ENCODE measurements at regions not wholly inside any gene's neighbourhood (a gene's known extent, or its start where the extent isn't known, plus 50 kb on each side); places are given as distances from the start of the nearest gene placed in this dataset.

DNA sequence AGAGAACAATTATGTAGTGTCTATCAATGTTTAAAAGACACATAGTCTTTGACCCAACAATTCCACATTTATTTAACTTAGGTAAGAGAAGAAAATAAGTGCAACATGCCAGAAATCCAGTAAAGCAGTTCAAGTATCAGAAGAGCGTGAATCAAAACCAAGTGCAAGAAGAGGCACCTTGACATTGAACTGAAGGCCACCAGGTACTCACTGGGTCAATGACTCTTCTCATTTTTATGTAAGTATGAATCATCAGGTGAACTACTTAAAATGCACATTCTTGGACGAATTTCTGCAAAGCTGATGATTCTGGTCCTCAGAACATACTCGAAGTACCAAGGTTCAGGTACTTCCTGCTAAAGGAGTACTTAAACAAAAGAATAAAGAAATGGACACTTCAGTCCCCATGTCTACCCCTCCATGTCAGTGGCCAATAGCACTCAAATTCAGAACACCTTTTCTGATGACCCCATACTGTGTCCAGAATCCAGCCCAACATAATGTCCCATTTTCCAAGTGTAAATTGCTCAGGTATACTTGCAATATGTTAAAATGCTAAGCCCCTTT, 481.9 kb downstream of the GJA1 start:
- CTCF ChIA-PET (ENCODE audit: low intra/inter-chr PET ratio, low total read pairs), result no interaction called here
- H3K9ac ChIP-seq (ENCODE audit: insufficient read depth, low read depth, low read length), result no peak overlapping the region
- POLR2A ChIA-PET, result no interaction called here
- no peaks in the 10 kb centered on the region for H3K4me1 ChIP-seq (ENCODE audit: insufficient read depth, low read length)
- no peaks in the 10 kb centered on the region for H3K27me3 ChIP-seq (ENCODE audit: control insufficient read depth in 1 of 2, insufficient read depth in 2 of 2, low read length in 2 of 2)
- no peaks in the 10 kb centered on the region for H4K20me1 ChIP-seq (ENCODE audit: insufficient read depth, low read length)
- no peak for DNase-seq (ENCODE audit: low spot score)
- WGBS (ENCODE audit: low lambda C conversion rate), result 1% methylated on average over 3 of the region's 3 CpGs
- FAIRE-seq, result no peak
- intact Hi-C loops (cut with micrococcal nuclease; ENCODE audit: unreplicated experiment) (no loop called here), in situ Hi-C loops (cut with HindIII; ENCODE audit: extremely low pct_ligation_motif_present, low pct_unique_long_range_greater_than_20kb) (no loop called here)
- ATAC-seq, result no peak
- TF ChIP-seq, protein P1, sequence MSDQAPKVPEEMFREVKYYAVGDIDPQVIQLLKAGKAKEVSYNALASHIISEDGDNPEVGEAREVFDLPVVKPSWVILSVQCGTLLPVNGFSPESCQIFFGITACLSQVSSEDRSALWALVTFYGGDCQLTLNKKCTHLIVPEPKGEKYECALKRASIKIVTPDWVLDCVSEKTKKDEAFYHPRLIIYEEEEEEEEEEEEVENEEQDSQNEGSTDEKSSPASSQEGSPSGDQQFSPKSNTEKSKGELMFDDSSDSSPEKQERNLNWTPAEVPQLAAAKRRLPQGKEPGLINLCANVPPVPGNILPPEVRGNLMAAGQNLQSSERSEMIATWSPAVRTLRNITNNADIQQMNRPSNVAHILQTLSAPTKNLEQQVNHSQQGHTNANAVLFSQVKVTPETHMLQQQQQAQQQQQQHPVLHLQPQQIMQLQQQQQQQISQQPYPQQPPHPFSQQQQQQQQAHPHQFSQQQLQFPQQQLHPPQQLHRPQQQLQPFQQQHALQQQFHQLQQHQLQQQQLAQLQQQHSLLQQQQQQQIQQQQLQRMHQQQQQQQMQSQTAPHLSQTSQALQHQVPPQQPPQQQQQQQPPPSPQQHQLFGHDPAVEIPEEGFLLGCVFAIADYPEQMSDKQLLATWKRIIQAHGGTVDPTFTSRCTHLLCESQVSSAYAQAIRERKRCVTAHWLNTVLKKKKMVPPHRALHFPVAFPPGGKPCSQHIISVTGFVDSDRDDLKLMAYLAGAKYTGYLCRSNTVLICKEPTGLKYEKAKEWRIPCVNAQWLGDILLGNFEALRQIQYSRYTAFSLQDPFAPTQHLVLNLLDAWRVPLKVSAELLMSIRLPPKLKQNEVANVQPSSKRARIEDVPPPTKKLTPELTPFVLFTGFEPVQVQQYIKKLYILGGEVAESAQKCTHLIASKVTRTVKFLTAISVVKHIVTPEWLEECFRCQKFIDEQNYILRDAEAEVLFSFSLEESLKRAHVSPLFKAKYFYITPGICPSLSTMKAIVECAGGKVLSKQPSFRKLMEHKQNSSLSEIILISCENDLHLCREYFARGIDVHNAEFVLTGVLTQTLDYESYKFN (CRISPR knock-in tag; conservative IDR thresholded peaks at IDR 0.05), result no peak
- no peak for TF ChIP-seq POLR2A (IDR thresholded peaks at IDR 0.05; ENCODE audit: insufficient read depth in 1 of 2, low read depth in 2 of 2, low read length in 2 of 2)
- no peak for TF ChIP-seq ZNF660 (CRISPR knock-in tag; IDR thresholded peaks at IDR 0.05; ENCODE audit: borderline replicate concordance, low read depth)
- no peak for TF ChIP-seq ZNF839 (CRISPR knock-in tag; IDR thresholded peaks at IDR 0.05; ENCODE audit: borderline replicate concordance)
- TF ChIP-seq ATF7 (IDR thresholded peaks at IDR 0.05), result no peak
- TF ChIP-seq ATF7 (CRISPR knock-in tag; IDR thresholded peaks at IDR 0.05), result no peak
- no peak for TF ChIP-seq RELA (CRISPR knock-in tag; IDR thresholded peaks at IDR 0.05)
- TF ChIP-seq ZNF879 (CRISPR knock-in tag; IDR thresholded peaks at IDR 0.05), result no peak
- TF ChIP-seq, protein P2, sequence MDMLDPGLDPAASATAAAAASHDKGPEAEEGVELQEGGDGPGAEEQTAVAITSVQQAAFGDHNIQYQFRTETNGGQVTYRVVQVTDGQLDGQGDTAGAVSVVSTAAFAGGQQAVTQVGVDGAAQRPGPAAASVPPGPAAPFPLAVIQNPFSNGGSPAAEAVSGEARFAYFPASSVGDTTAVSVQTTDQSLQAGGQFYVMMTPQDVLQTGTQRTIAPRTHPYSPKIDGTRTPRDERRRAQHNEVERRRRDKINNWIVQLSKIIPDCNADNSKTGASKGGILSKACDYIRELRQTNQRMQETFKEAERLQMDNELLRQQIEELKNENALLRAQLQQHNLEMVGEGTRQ (IDR thresholded peaks at IDR 0.05; ENCODE audit: low read depth, low read length), result no peak
- TF ChIP-seq, protein P2 (CRISPR knock-in tag; IDR thresholded peaks at IDR 0.05; ENCODE audit: borderline replicate concordance), result no peak
- TF ChIP-seq ATM (IDR thresholded peaks at IDR 0.05; ENCODE audit: borderline replicate concordance), result no peak
- TF ChIP-seq GFI1 (CRISPR knock-in tag; IDR thresholded peaks at IDR 0.05; ENCODE audit: borderline replicate concordance), result no peak
- no peak for TF ChIP-seq NKX3-1 (CRISPR knock-in tag; IDR thresholded peaks at IDR 0.05)
- TF ChIP-seq MBD4 (IDR thresholded peaks at IDR 0.05; ENCODE audit: borderline replicate concordance, low read length), result no peak
- TF ChIP-seq, protein P3, sequence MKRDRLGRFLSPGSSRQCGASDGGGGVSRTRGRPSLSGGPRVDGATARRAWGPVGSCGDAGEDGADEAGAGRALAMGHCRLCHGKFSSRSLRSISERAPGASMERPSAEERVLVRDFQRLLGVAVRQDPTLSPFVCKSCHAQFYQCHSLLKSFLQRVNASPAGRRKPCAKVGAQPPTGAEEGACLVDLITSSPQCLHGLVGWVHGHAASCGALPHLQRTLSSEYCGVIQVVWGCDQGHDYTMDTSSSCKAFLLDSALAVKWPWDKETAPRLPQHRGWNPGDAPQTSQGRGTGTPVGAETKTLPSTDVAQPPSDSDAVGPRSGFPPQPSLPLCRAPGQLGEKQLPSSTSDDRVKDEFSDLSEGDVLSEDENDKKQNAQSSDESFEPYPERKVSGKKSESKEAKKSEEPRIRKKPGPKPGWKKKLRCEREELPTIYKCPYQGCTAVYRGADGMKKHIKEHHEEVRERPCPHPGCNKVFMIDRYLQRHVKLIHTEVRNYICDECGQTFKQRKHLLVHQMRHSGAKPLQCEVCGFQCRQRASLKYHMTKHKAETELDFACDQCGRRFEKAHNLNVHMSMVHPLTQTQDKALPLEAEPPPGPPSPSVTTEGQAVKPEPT (CRISPR knock-in tag; IDR thresholded peaks at IDR 0.05; ENCODE audit: low read depth), result no peak
- TF ChIP-seq KLF12 (CRISPR knock-in tag; IDR thresholded peaks at IDR 0.05; ENCODE audit: borderline replicate concordance), result no peak
- no peak overlapping the region for H3K27ac ChIP-seq (ENCODE audit: extremely low read length, insufficient read depth, low read length)
- no peak overlapping the region for H3K4me2 ChIP-seq (ENCODE audit: low read depth, low read length)
- no peak overlapping the region for H3K4me3 ChIP-seq (replicated peaks in 1 of 3; ENCODE audit: insufficient read depth in 1 of 3, low read depth in 2 of 3, low read length in 3 of 3)
- H3K36me3 ChIP-seq (replicated peaks in 1 of 2; ENCODE audit: control insufficient read depth in 1 of 2, insufficient read depth in 2 of 2, low read length in 2 of 2), result no peaks in the 10 kb centered on the region
- no TSS peak for BruUV-seq (replicated peaks)
- no peaks in the 10 kb centered on the region for H3K9me3 ChIP-seq (ENCODE audit: low read length)
- H2AFZ ChIP-seq (ENCODE audit: low read length), result no peak overlapping the region
- H3K79me2 ChIP-seq (ENCODE audit: insufficient read depth, low read length), result no peaks in the 10 kb centered on the region
